GM06990 (cell line): ENCODE measurements at regions not wholly inside any gene's neighbourhood (a gene's known extent, or its start where the extent isn't known, plus 50 kb on each side); places are given as distances from the start of the nearest gene placed in this dataset.
"Not testable (repeated sequence)": the region's sequence is repeated elsewhere in the genome, so short reads cannot be mapped to it uniquely, and the experiment has no call there.

Experiments used
- DNase-seq: peaks from one replicate; pipeline ENCODE4 v3.0.0-alpha.2; 2011; ENCODE audit not compliant: insufficient read length; ENCODE audit errors: extremely low read depth
- H3K27me3 ChIP-seq: replicated peaks from 2 replicates; pipeline ENCODE4 v1.6.0; 2011; ENCODE audit warnings: low read length; ENCODE audit not compliant: control insufficient read depth, insufficient read depth
- H3K36me3 ChIP-seq: 2 replicates; pipeline ENCODE4 v1.5.1; 2011; ENCODE audit warnings: low read length; ENCODE audit not compliant: control insufficient read depth, insufficient read depth
- H3K4me3 ChIP-seq: replicated peaks from 2 replicates; pipeline ENCODE4 v1.5.1; 2011; ENCODE audit warnings: low read depth, mild to moderate bottlenecking, control low read depth, low read length
- CTCF ChIP-seq: IDR thresholded peaks from 2 replicates; pipeline ENCODE4 v1.5.1; 2011; ENCODE audit warnings: low read length, control low read depth, mild to moderate bottlenecking, inconsistent platforms; ENCODE audit not compliant: insufficient read depth, poor library complexity, severe bottlenecking

GRCh38 chr4:44985152-44985551, 258.8 kb upstream of the GNPDA2 start:
- no peak for TF ChIP-seq CTCF
- H3K27me3 ChIP-seq: no peaks in the 10 kb centered on the region
- H3K36me3 ChIP-seq: no peaks in the 10 kb centered on the region; the same call in 1 of the 2 replicates
- no peak for DNase-seq
- H3K4me3 ChIP-seq: no peak overlapping the region

DNA sequence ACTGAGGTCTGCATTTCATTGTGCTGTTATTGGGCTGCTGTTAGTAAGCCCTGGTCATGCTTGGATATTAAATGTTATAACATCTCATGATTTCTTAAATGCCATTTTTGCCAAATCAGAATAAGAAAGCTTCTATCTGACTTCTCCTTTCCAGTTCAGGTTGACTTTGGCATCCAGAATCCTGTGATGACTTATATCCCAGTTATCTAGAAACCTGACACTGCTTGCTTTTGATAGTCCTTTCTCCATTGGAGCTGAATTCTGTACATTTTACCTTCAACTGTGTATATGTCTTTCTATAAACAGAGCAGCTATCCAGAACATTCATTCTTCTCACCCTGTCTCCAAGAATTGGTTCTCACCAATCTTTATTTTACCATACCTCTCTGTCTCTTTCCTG, 257.7 kb upstream of the GNPDA2 start:
- TF ChIP-seq CTCF: no peak
- DNase-seq: no peak
- no peaks in the 10 kb centered on the region; the same call in 1 of the 2 replicates for H3K36me3 ChIP-seq
- no peaks in the 10 kb centered on the region for H3K27me3 ChIP-seq
- no peak overlapping the region for H3K4me3 ChIP-seq

DNA sequence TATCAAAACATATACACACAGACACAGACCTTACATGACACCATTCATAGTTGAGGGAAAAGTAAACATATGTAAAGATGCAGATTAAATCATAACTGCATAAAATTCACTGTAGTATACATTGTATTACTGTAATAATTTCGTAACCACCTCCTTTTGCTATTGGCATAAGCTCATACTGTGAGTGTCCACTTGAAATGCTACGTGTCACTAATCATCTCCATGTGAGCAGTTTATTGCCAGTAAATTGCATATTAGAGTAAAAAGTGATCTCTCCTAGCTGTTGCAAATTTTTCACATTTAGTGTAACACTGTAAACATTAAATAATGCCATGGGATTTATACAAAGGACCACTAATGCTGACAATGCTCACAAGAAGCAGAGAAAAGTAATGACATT, 256.7 kb upstream of the GNPDA2 start:
- no peaks in the 10 kb centered on the region for H3K27me3 ChIP-seq
- no peak for TF ChIP-seq CTCF
- no peak overlapping the region for H3K4me3 ChIP-seq
- no peaks in the 10 kb centered on the region; the same call in 1 of the 2 replicates for H3K36me3 ChIP-seq
- DNase-seq: no peak

GRCh38 chr4:44978020-44978419, 251.7 kb upstream of the GNPDA2 start:
- DNase-seq: no peak
- no peaks in the 10 kb centered on the region for H3K36me3 ChIP-seq

GRCh38 chr4:44965435-44966095, 239.2 kb upstream of the GNPDA2 start:
- no peaks in the 10 kb centered on the region for H3K27me3 ChIP-seq
- DNase-seq: no peak
- no peak for TF ChIP-seq CTCF
- no peak overlapping the region for H3K4me3 ChIP-seq
- no peaks in the 10 kb centered on the region for H3K36me3 ChIP-seq

More at GRCh38 chr4:44978020-44978419, 251.7 kb upstream of the GNPDA2 start:
- no peak overlapping the region for H3K4me3 ChIP-seq
- TF ChIP-seq CTCF: no peak
- H3K27me3 ChIP-seq: no peaks in the 10 kb centered on the region

DNA sequence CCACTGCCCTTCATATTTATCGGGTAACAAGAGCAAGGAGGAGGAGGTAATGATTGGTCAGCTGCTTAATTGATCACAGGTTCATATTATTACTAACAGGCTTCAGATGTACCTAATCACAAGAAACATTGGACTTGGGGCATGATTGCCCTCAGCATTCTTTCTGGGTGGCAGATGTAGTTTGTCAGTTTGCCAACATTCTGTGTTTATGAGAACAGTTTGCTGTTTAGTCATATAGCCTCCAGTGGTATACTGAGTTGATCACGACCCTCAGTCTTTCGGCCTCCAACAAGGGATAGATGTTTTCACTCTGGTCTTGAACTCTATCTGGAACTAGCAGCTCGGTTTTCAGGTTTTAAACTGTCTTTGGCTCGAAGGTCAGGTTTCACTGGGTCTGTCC, 237.7 kb upstream of the GNPDA2 start:
- not testable (repeated sequence) for H3K4me3 ChIP-seq, DNase-seq, H3K36me3 ChIP-seq, H3K27me3 ChIP-seq
